T-helper 1 cell treated with Interleukin-12 subunit alpha and Interleukin-12 subunit beta and Interleukin-4 antibody, amounts not matched to agents 30 ng/mL and 1 ng/mL, for 36 hours (primary cell): ENCODE measurements at regions not wholly inside any gene's neighbourhood (a gene's known extent, or its start where the extent isn't known, plus 50 kb on each side); places are given as distances from the start of the nearest gene placed in this dataset.
"Not testable (repeated sequence)": the region's sequence is repeated elsewhere in the genome, so short reads cannot be mapped to it uniquely, and the experiment has no call there.

Source experiments
- intact Hi-C: fragments of 100-400 bp; cut with micrococcal nuclease; formaldehyde crosslinking; loops from one replicate; pipeline ENCODE4 v1.15.1; 2024

- intact Hi-C loops: no loop called here
Measured at GRCh38 chr2:234166531-234166930, 116.0 kb downstream of the SPP2 start.

DNA sequence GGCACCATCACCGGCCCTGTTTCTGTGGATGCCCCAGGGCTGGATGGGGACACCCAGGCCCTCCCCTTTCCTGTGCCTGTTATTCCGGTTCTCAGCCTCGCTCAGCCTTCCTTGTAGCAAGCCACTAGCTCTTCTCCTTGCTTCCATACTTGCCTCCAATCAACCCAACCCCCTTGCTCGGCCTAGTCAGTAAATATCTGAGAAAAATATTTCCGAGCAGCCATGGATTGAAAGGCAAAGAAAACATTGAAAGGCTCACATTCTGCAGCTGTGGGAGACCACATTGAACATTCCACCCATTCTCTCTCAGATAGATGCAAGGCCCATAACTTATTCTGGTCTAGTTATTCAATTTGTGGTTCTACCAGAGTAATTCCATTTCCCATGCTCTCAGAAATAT, 114.9 kb downstream of the SPP2 start:
- intact Hi-C loops: no loop called here

- intact Hi-C loops: no loop called here
Measured at GRCh38 chr2:234164493-234165413, 114.3 kb downstream of the SPP2 start.

- intact Hi-C loops: no loop called here
Measured at GRCh38 chr2:234163510-234164045, 113.1 kb downstream of the SPP2 start.

DNA sequence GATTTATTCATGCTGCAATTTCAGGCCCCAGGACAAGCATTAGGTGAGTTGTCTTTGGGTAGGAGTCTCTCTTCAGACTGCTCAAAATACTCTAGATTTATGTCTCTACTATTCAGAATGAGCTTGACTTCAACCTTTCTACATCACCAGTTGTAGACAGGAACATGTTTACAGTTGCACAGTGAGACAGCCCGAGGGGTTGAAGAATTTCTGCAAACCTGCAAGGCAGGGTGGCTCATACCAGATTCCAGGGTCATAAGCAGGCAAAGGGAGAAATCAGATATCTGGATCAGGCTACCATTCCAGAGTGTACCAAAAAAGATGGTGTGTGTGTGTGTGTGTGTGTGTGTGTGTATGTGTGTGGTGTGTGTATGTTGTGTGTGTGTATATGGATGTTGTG, 112.4 kb downstream of the SPP2 start:
- intact Hi-C loops: no loop called here

DNA sequence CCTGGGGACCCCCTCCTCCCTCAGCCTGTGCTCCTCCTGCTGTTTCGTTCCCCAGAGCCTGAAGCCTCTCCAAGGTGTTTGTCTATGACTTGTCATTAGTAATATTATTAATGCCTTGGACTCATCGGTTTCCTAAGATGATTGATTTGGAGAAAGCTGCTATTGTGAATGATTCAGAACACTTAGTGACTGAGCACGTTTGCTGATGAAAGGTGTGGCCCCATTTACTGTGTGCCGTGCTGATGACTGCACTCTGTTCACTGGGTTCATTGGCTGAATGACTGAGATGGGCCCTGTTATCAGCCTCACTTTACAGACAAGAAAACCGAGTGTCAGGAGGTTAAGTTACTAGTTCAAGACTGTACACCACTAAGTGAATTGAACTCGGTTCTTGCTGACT, 111.4 kb downstream of the SPP2 start:
- intact Hi-C loops: no loop called here

DNA sequence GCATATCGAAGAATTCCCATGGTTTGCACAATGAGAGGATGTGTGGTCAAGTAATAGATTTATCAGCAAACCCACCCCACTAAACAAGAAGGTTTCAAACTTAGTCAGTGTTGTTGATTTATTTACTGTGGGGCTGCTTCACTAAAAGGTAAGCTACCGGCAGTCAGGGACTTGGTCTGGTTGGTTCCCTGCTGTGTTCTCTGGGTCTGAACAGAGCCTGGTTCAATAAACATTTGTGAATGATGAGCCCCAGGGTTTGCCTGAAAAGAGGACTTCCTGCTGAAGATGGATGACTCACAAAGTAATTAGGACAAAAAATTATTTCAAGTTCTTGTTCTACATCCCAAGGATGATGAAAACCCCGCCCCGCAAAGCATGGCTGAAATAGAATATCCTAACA, 108.3 kb downstream of the SPP2 start:
- intact Hi-C loops: no loop called here

DNA sequence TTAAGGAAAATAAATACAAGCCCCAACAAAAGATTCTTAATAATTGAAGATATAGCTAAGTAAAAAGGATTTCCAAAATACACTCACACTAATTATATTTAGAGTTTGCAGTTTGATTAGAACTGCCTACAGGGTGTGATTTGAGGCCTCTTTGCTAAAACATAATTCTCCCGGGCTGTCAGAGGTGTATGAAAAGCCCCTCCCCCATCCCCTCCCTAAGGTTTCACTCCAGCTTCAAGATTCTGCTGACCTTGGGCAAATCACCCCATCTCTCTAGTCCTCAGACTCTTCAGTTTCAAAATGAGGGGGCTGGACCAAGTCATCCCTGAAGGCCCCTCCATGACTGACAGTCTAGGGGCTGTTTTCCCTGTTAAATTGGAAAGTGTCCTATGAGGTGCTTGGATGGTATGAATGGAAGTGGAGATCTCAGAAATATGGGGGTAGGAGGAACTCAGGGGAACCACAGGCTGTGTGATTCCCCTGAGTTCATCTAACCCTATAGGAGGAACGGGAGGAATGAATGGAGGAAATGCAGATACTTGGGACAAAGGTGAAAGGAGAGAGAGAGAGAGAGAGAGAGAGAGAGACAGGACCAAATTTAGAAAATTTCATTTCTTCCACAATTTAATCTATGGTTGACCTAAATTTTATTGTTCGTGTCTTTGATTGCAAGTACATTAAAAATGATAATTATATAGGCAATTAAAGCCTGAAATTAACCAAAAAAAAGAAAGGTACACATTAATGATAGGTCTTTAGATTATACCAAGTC, 107.5 kb downstream of the SPP2 start:
- intact Hi-C loops: no loop called here

DNA sequence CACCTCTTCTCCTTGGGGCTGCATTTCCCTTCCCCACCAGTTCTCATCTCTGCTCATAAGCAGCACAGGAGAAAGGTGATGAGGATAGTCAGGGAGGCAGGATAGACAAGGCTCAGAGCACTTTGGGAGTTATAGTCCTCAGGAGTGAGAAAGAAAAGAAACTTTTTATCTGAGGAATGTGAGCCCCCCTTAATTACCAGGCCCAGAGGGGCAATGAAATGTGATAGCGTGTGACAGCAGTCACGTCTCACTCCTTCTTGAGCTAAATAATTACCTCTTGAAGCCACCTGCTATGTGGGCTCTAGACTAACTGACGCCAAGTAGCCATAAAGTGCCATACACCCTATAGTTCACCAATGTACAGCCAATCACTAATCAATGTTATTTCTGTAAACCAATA, 105.8 kb downstream of the SPP2 start:
- intact Hi-C loops: no loop called here

DNA sequence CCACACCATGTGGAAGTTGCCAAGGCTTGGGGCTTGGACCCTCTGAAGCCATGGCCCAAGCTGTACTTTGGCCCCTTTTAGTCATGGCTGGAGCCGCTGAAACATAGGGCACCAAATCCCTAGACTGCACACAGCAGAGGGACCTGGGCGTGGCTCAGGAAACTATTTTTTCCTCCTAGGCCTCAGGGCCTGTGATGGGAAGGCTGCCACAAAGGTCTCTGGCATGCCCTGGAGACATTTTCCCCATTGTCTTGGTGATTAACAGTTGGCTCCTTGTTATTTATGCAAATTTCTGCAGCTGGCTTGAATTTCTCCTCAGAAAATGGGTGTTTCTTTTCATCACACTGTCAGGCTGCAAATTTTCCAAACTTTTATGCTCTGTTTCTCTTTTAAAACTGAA, 102.3 kb downstream of the SPP2 start:
- intact Hi-C loops: not testable (repeated sequence)

DNA sequence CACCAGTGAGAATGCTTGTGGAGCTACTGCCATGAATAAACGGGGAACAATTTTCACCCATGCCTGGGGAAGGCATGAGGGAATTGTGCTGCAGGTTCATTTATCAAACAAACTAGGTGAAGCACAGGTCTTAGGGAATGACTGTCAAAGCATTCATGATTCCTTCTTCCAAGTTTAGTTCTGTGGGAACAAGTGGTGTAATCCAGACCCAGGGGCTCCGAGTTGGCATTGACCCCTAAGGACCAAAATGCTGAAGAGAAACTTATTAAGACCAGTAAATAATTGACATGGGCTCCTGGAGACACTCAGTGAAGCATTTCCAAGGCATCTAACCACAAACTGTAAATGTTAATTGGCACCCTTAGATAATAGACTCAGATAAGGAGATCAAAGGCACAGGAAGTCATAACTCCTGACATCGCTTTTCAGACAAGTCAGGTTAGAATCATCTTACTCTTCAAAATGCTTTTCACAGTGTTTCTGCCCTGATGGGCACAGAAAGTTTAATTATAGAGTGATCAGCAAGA, 96.9 kb downstream of the SPP2 start:
- intact Hi-C loops: no loop called here

GRCh38 chr2:234146087-234146826, 95.8 kb downstream of the SPP2 start:
- intact Hi-C loops: no loop called here

- intact Hi-C loops: no loop called here
Measured at GRCh38 chr2:234145511-234145910, 95.0 kb downstream of the SPP2 start.

DNA sequence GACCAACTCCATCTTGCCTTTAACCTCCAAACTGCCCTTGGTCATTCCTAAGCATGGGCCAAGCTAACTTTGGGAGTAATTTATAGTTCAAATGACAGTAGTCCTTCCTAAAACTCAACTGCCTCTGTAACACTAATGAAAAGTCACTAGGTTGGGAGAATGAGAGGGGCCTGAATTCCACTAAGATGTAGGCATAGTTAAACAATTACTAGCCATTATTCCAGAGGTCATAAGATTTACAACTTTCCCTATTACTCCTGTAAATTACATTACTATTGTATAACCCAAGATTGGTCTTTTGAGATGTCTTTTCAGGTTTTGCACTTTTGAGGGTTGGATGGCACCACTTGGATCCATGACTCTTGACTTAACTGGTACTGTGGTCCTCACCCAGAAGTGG, 94.6 kb downstream of the SPP2 start:
- intact Hi-C loops: no loop called here

DNA sequence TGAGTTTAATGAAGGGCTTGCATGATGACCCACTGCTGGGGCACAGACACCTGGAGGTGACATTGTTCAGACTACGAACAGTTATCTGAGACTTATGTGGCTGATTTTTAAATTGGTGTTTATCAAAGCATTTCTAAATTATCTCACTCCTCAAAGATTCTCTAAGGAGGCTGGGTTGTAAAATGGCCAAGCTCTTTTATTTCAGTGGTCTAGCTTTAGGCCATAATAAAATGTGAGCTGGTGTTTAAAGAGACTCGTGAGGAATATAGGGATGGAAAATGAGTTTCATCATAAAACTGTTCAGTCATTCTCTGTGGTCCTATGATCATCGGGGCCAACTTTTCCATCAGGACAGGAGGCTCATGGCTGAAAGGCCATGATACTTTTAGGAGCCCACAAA, 93.4 kb downstream of the SPP2 start:
- intact Hi-C loops: no loop called here

GRCh38 chr2:234142530-234142929, 92.0 kb downstream of the SPP2 start:
- intact Hi-C loops: no loop called here

DNA sequence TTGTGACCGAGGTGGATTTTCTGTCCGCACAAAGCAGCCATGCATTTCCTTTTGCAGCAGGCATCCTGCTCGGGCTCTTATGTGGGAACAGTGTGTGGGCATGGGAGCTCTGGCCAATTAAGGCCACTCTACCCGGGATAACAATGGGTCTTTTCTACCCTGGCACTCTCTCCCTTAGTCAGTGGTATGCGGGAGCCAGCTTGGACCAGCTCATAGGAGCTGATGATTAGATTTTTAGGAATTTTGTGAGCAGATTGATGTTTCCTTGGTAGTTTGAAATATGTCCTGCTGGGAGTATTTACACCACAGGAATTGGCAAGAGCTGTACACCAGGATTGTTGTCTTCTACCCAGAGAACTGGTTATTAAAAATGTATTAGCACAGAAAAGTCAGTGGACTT, 89.3 kb downstream of the SPP2 start:
- intact Hi-C loops: loop anchor here (5.0 kb wide), 2 partner anchors 107 to 233 kb away; no protein-coding TSS in a partner anchor

DNA sequence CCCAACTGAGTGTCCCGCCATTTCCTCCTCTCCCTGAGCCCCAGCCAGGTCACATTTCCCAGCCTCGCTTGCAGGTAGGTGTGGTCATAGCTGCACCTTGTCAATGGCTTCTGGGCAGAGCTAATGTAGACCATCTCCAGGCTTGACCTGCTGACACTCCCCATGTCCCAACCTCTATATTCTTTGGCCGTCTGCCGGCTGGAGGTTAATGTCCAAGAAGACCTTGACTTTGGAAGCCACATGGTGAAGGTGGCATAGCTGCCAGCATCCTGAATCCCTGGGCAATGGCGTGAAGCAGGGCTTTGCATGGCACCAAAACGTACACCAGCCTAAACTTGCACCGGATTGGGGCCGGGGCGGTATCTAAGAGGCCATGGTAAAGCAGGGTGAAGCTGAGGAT, 88.3 kb downstream of the SPP2 start:
- intact Hi-C loops: loop anchor here (5.0 kb wide), 2 partner anchors 107 to 233 kb away; no protein-coding TSS in a partner anchor

DNA sequence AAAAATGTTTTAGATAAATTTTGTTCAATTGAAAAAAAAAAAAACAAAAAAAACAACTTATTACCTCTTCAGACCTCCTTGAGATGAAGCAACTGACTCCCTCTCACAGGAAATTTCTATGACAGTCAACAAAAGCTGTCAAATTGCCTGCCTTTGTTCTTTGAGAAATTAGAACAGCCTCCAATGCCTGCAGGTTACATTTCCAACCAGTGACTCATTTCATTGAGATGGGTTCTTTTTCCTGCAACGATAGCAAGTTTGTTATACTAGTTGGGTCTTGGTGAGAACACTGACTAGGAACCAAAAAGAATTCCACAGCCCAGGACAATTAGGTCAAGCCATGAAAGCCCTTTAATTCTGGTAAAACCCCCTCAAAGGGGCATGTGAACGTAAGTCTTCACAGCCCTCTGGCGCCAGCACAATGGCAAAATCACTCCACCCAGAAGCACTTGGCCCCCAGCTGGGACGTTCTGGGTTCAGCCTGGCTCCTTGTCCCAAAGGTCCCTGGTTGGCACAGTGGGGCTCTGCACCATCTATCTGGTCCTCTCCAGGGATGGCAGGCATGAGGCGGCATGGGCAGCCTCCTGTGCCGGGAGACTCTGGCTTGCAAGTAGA, 87.0 kb downstream of the SPP2 start:
- intact Hi-C loops: loop anchor here (5.0 kb wide), 2 partner anchors 105 to 235 kb away; no protein-coding TSS in a partner anchor

DNA sequence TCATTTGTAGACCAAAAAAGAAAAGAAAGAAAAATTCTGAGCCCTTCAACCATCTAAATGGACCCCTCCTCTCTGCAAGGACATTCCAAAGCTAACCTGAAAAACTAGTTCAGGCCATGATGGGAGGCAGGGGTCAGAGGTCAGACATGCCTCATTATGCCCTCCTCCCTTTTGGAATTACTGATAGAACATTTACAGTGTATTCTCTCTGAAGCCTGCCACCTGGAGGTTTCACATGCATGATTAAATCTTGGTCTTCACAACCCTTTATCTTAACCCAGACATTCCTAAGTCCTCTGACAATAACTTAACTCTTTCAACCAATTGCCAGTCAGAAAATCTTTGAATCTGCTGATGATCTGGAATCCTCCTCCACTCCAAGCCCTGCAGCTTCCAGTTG, 86.0 kb downstream of the SPP2 start:
- intact Hi-C loops: loop anchor here (1.0 to 5.0 kb wide), 3 partner anchors 104 to 281 kb away; no protein-coding TSS in a partner anchor
